Mammary epithelial cell (primary cell): ENCODE measurements at regions not wholly inside any gene's neighbourhood (a gene's known extent, or its start where the extent isn't known, plus 50 kb on each side); places are given as distances from the start of the nearest gene placed in this dataset.

Experiments used
- CTCF ChIP-seq, 2 donors: IDR thresholded peaks in 1 of 2; conservative IDR thresholded peaks in 1 of 2; 2 replicates each; pipeline ENCODE4 v1.5.1; 2011 to 2012; ENCODE audit warnings: inconsistent platforms in 2 of 2, low read length in 2 of 2, mild to moderate bottlenecking in 2 of 2, control low read depth in 1 of 2, low read depth in 1 of 2; ENCODE audit not compliant: insufficient read depth in 1 of 2; ENCODE audit errors: extremely low read depth in 1 of 2
- EZH2 ChIP-seq: IDR thresholded peaks from 2 replicates; pipeline ENCODE4 v1.6.1; 2012; ENCODE audit warnings: low read length, inconsistent platforms, borderline replicate concordance

GRCh38 chr5:15215056-15215455, 284.9 kb upstream of the FBXL7 start:
- TF ChIP-seq CTCF (conservative IDR thresholded peaks at IDR 0.05 in 1 of 2, IDR thresholded peaks at IDR 0.05 in 1 of 2; ENCODE audit: extremely low read depth in 1 of 2, insufficient read depth in 1 of 2, low read depth in 1 of 2, low read length in 2 of 2) (no peak), EZH2 (no peak)
